Fibroblast of lung (primary cell): ENCODE measurements at regions not wholly inside any gene's neighbourhood (a gene's known extent, or its start where the extent isn't known, plus 50 kb on each side); places are given as distances from the start of the nearest gene placed in this dataset.

Experiments
- EZH2 ChIP-seq: IDR thresholded peaks from 2 replicates; pipeline ENCODE4 v1.5.1; 2012; ENCODE audit warnings: low read length, control low read depth, mild to moderate bottlenecking; ENCODE audit errors: missing control alignments
- TF ChIP-seq, protein P1 (sequence below), 2 donors: IDR thresholded peaks in 1 of 2; conservative IDR thresholded peaks in 1 of 2; 1 replicate in 1 of 2; 2 replicates in 1 of 2; pipeline ENCODE4 v1.5.1; 2011 to 2012; ENCODE audit warnings: low read length in 2 of 2, control low read depth in 1 of 2, inconsistent platforms in 1 of 2, low read depth in 1 of 2, mild to moderate bottlenecking in 1 of 2

- TF ChIP-seq, protein P1, sequence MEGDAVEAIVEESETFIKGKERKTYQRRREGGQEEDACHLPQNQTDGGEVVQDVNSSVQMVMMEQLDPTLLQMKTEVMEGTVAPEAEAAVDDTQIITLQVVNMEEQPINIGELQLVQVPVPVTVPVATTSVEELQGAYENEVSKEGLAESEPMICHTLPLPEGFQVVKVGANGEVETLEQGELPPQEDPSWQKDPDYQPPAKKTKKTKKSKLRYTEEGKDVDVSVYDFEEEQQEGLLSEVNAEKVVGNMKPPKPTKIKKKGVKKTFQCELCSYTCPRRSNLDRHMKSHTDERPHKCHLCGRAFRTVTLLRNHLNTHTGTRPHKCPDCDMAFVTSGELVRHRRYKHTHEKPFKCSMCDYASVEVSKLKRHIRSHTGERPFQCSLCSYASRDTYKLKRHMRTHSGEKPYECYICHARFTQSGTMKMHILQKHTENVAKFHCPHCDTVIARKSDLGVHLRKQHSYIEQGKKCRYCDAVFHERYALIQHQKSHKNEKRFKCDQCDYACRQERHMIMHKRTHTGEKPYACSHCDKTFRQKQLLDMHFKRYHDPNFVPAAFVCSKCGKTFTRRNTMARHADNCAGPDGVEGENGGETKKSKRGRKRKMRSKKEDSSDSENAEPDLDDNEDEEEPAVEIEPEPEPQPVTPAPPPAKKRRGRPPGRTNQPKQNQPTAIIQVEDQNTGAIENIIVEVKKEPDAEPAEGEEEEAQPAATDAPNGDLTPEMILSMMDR (conservative IDR thresholded peaks at IDR 0.05 in 1 of 2, IDR thresholded peaks at IDR 0.05 in 1 of 2; ENCODE audit: low read depth in 1 of 2, low read length in 2 of 2), result no peak
- no peak for TF ChIP-seq EZH2
Observed at GRCh38 chr2:57959390-57959789, 87.2 kb upstream of the VRK2 start.
